WERI-Rb-1 (cell line): ENCODE measurements at regions not wholly inside any gene's neighbourhood (a gene's known extent, or its start where the extent isn't known, plus 50 kb on each side); places are given as distances from the start of the nearest gene placed in this dataset.
"Not testable (repeated sequence)": the region's sequence is repeated elsewhere in the genome, so short reads cannot be mapped to it uniquely, and the experiment has no call there.

ENCODE experiments used
- DNase-seq: peaks from one replicate; pipeline ENCODE4 v3.0.0-alpha.2; 2020
- H3K27ac ChIP-seq: fragments of 250-450 bp; sonication (Bioruptor Pico); 2 replicates; pipeline ENCODE4 v1.5.1; 2020; ENCODE audit warnings: mild to moderate bottlenecking, moderate library complexity
- H3K27me3 ChIP-seq: fragments of 250-450 bp; sonication (Bioruptor Pico); 2 replicates; pipeline ENCODE4 v1.5.1; 2021; ENCODE audit warnings: mild to moderate bottlenecking, low read depth, moderate library complexity; ENCODE audit not compliant: insufficient read depth, severe bottlenecking
- H3K36me3 ChIP-seq: fragments of 250-450 bp; sonication (Bioruptor Pico); 2 replicates; pipeline ENCODE4 v1.5.1; 2020; ENCODE audit warnings: mild to moderate bottlenecking, moderate library complexity
- H3K4me3 ChIP-seq: 2 replicates; pipeline ENCODE4 v1.5.1; 2011; ENCODE audit warnings: low read depth, mild to moderate bottlenecking, control low read depth, low read length
- H3K9me3 ChIP-seq: fragments of 250-450 bp; sonication (Bioruptor Pico); 2 replicates; pipeline ENCODE4 v1.5.1; 2021; ENCODE audit warnings: mild to moderate bottlenecking, moderate library complexity; ENCODE audit not compliant: severe bottlenecking
- CTCF ChIP-seq: IDR thresholded peaks from 2 replicates; pipeline ENCODE4 v1.5.1; 2011; ENCODE audit warnings: low read depth, mild to moderate bottlenecking, control low read depth, inconsistent platforms, low read length

- Histone ChIP-seq H3K4me3 (no peak overlapping the region), H3K27ac (no peak overlapping the region), H3K36me3 (no peaks in the 10 kb centered on the region), H3K27me3 (peaks cover 26% of the 10 kb centered on the region), H3K9me3 (no peaks in the 10 kb centered on the region)
- no peak for TF ChIP-seq CTCF
- DNase-seq: no peak
These were observed 231.8 kb upstream of the RBBP8 start for GRCh38 chr18:22701326-22701725.

DNA sequence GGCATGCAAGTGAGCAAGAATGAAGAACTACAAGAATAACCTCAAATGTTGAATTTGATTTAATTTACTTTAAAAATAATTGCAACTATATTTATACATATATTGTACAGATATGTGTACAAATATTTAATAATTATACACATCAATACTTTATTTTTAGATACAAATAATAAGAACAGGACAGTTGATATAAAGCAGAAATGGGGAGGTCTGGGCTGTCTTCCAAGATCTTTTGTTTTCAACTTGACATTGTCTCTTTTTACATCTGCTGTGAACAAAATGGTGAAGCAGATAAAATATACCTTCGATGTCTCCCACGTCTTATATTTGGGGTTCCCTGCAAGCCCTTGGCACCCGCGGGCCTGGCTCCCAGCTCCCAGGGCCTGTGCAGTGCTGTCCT, 231.3 kb upstream of the RBBP8 start:
- no peaks in the 10 kb centered on the region for H3K9me3 ChIP-seq

GRCh38 chr18:22702806-22703205, 230.3 kb upstream of the RBBP8 start:
- no peak for DNase-seq
- H3K4me3 ChIP-seq: no peak overlapping the region
- no peaks in the 10 kb centered on the region for H3K36me3 ChIP-seq
- peaks cover 16% of the 10 kb centered on the region for H3K27me3 ChIP-seq
- no peak overlapping the region for H3K27ac ChIP-seq
- no peak for TF ChIP-seq CTCF
- no peaks in the 10 kb centered on the region for H3K9me3 ChIP-seq

More for the DNA sequence above, 231.3 kb upstream of the RBBP8 start:
- DNase-seq: no peak
- H3K36me3 ChIP-seq: no peaks in the 10 kb centered on the region
- no peak overlapping the region for H3K27ac ChIP-seq
- no peak overlapping the region for H3K4me3 ChIP-seq
- TF ChIP-seq CTCF: no peak
- peaks cover 21% of the 10 kb centered on the region for H3K27me3 ChIP-seq

DNA sequence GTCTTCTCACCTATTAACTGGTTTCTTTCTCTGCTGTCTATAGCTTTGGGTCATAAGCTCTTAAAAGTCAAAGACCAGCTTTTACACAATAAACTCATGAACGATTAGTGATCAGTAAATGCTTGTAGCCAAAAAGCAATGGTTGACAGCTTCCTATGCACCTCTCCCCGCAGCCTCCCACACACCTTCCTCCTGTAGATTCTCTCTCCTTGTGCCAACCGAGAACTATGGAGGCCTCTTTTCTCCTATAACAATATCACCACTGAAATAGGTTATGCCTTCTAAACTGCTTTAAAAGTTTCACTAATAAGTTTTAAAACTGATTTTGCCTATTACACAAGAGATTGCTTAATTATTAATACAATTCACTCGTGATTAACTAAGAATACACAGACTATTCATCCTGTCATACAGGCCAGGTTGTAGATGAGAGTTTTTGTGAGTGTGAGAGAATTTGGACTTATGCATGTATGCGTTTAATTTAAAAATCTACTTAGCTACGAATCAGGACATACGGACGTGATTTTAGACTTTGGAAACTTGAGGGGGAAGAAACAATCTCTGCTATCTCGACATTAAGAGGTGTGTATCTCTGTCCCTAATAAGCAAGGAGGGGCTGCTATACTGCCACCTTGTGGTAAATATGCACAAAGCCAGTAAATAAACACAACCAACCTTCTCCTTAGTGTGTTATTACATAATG, 229.1 kb upstream of the RBBP8 start:
- no peak overlapping the region for H3K4me3 ChIP-seq
- no peaks in the 10 kb centered on the region for H3K36me3 ChIP-seq
- H3K9me3 ChIP-seq: no peaks in the 10 kb centered on the region
- no peak for DNase-seq
- peak; percentile 59 for TF ChIP-seq CTCF
- no peak overlapping the region for H3K27ac ChIP-seq
- H3K27me3 ChIP-seq: peaks cover 12% of the 10 kb centered on the region

- peaks cover 8% of the 10 kb centered on the region for H3K27me3 ChIP-seq
- no peak for TF ChIP-seq CTCF
- no peaks in the 10 kb centered on the region for H3K9me3 ChIP-seq
- DNase-seq: no peak
- no peaks in the 10 kb centered on the region for H3K36me3 ChIP-seq
- no peak overlapping the region for H3K4me3 ChIP-seq
- no peak overlapping the region for H3K27ac ChIP-seq
These were observed 228.6 kb upstream of the RBBP8 start for GRCh38 chr18:22704586-22704918.

DNA sequence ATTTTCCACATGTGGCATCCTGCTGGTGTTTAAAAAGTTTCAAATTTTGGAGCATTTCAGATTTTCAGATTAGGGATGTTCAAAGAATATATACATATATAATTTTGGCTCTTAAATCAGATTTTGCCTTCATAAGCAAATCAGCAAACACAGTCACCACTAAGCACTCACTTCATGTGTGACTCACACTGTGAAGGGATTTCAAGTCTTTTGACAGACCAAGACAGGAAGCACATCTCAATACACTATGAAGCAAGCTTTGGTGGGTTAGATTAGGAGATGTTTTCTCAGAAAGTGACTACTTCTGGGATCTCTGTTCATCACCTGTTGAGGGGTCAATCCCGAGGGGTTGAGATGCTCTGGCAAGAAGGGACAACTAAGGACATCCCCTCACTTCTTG, 227.8 kb upstream of the RBBP8 start:
- no peak for TF ChIP-seq CTCF
- no peak overlapping the region for H3K27ac ChIP-seq
- H3K4me3 ChIP-seq: no peak overlapping the region
- H3K9me3 ChIP-seq: no peaks in the 10 kb centered on the region
- DNase-seq: no peak
- peaks cover 6% of the 10 kb centered on the region for H3K27me3 ChIP-seq
- H3K36me3 ChIP-seq: no peaks in the 10 kb centered on the region

- H3K27ac ChIP-seq, DNase-seq, H3K4me3 ChIP-seq: not testable (repeated sequence)
These were observed 227.1 kb upstream of the RBBP8 start for GRCh38 chr18:22706025-22706424.

More at GRCh38 chr18:22706025-22706424, 227.1 kb upstream of the RBBP8 start:
- H3K36me3 ChIP-seq, H3K9me3 ChIP-seq, H3K27me3 ChIP-seq: not testable (repeated sequence)
